ENCODE measurements at regions not wholly inside any gene's neighbourhood (a gene's known extent, or its start where the extent isn't known, plus 50 kb on each side); places are given as distances from the start of the nearest gene placed in this dataset.
"Not testable (repeated sequence)": the region's sequence is repeated elsewhere in the genome, so short reads cannot be mapped to it uniquely, and the experiment has no call there.

GRCh38 chr5:164255598-164256213 lies 750.3 kb downstream of the MAT2B start:
- DNase-seq (ENCODE audit: low read depth in 4 of 4, low spot score in 1 of 4): no peak

DNA sequence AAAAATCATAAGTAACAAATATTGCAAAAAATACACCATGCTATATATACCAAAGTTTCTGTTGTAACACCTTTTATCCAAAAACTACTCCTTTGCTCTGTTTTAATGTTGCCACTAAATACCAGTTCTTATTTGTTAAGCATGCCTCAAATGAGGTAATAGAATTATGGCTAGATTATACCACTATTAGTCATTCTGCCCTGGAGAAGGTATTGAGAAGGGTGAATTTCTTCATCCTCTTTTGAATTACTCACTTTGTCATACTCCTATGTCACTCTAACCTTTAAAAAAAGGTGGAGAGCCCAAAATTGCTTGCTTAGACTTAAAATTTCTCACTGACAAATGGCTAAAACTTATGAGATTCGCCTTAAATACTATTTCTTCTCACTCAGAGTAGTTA lies 750.9 kb downstream of the MAT2B start:
- no peak for DNase-seq (ENCODE audit: low read depth in 4 of 4, low spot score in 1 of 4)

DNA sequence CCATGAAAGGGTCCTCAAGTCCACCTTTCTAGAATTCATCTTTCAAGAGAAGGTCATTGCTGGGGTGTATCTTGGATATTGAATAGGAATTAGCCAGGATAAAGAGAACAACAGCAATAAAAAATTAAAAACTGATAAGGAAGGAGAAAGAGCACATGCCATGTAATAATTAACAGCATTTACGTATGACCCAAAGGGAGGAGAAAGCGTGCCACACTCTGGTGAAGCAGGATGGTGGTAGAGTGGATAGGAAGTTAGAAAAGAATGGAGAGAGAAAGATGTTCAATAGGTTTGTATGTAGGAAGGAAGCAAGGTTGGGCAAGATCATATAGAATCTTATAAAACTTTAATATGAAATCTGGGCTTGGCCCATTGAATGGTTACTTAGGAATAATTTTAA lies 751.5 kb downstream of the MAT2B start:
- DNase-seq (ENCODE audit: low read depth in 4 of 4, low spot score in 1 of 4): no peak

DNA sequence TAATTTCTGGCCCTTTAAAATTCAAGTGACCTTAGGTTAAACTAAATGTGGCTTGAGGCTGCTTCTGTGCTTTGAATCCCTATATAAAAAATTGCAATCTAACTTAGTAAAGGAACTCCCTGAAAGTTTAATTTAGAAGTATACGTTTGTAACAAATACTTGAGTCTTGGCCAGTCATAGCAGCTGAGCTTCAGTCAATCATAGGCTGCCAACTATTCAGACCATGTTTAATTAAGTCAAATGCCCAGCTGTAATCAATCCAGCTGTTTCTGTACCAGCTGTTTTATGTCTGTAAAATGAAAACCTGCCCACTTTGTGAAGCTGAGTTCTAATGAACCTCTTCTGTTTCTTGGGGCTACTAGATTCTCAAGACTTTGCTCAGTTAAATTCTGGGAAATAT lies 760.1 kb downstream of the MAT2B start:
- DNase-seq (ENCODE audit: low read depth in 4 of 4, low spot score in 1 of 4): no peak

GRCh38 chr5:164266571-164266970 lies 761.2 kb downstream of the MAT2B start:
- no peak for DNase-seq (ENCODE audit: low read depth in 4 of 4, low spot score in 1 of 4)

DNA sequence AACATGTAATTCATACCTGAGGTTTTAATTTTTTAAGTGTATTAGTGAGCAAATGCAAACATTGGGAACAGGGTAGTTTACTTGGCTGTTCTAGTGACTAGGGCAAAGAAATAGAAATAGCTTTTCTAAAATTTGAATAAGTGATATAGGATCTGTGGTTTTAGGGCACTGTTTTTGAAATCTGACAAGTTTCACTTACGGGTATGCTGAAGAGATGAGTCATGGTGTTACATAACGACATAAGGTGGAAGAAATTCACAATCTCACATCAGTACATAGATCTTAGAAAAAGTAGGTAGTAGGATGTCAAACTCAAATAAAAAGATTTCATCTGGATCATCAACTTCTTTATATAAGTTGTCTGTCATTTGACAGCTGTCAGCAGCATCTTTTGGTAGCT lies 772.3 kb downstream of the MAT2B start:
- no peak for DNase-seq (ENCODE audit: low read depth in 4 of 4, low spot score in 1 of 4)

DNA sequence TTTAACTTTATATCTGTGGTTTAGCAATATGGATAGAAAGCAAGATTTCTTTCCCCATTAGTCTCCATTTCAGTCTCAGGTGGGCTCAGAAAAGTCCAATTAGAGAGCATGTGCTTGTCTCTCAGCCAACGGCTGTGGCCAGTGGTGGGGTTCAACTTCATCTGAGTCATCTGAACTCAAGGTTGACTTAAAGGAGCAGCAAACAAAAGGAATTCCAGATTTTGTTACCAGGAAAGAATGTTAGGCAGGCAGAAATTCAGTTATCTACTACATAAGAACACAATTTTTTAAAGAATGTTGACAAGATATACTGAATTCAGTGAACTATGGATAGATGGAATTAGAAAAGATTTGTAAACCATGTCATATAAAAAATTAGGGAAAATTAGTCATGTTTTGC lies 784.1 kb downstream of the MAT2B start:
- no peak for DNase-seq (ENCODE audit: low read depth in 4 of 4, low spot score in 1 of 4)

DNA sequence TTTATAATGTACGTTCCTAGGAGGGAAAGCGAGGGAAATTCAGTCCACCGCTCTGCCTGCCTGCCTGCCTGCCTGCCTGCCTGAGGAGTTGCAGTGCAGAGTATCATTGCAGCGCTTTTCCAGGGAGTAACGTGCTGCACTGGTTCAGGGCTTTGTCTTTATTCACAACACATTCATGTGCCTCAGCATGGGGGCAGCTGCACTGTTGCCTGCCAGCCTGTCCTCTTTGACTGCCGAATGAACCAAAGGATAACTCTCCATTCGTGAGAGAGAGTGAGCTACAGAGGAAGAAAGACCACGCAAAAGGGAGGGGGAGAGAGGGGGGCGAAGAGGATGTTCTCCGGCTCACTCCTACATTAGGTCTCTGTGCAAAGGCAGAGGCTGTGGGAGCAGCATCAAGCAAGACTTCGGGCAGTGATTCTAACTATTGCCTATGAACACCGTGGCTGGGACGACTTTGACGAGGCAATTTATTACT lies 791.2 kb downstream of the MAT2B start:
- no peak for DNase-seq (ENCODE audit: low read depth in 4 of 4, low spot score in 1 of 4)

- no peak for DNase-seq (ENCODE audit: low read depth in 4 of 4, low spot score in 1 of 4)
These were observed 792.7 kb downstream of the MAT2B start for GRCh38 chr5:164298165-164298564.

DNA sequence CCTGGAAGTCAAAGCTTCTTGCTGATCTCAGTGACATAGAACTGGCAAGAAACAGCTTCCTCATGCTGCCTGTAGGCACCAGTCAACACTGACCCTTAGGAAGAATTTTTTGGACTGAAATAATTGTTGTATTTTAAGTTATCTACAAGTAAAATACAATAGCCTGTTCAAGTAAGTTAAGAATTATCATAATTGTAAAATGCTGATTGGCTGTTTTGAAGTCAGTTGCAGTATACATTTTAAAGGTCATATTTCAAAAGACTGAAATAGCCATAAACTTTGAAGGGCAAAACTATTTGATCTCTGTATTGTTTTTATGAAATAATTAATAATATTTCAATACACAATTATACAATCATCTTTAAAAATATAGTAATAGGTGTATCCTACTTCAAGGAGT lies 794.9 kb downstream of the MAT2B start:
- DNase-seq (ENCODE audit: low read depth in 4 of 4, low spot score in 1 of 4): no peak

DNA sequence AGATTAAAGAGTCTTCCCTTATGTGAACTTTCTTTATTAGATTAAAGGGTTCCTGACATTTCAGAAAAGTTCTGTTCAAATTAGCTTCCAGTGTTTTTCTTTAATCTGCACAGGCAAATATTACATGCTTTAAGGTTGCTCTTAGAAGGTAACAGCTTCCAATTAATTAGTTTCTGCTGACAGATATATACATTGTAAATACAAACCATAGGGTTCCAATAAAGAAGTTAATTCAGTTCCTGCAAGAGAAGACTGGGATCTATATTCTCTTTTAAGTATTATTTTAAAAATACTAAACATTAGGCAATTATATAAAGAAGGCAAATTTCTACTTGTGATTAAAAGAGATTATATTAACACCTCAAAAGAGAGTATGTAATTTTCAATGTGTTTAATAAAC lies 795.7 kb downstream of the MAT2B start:
- no peak for DNase-seq (ENCODE audit: low read depth in 4 of 4, low spot score in 1 of 4)

GRCh38 chr5:164301708-164302107 lies 796.3 kb downstream of the MAT2B start:
- no peak for DNase-seq (ENCODE audit: low read depth in 4 of 4, low spot score in 1 of 4)

DNA sequence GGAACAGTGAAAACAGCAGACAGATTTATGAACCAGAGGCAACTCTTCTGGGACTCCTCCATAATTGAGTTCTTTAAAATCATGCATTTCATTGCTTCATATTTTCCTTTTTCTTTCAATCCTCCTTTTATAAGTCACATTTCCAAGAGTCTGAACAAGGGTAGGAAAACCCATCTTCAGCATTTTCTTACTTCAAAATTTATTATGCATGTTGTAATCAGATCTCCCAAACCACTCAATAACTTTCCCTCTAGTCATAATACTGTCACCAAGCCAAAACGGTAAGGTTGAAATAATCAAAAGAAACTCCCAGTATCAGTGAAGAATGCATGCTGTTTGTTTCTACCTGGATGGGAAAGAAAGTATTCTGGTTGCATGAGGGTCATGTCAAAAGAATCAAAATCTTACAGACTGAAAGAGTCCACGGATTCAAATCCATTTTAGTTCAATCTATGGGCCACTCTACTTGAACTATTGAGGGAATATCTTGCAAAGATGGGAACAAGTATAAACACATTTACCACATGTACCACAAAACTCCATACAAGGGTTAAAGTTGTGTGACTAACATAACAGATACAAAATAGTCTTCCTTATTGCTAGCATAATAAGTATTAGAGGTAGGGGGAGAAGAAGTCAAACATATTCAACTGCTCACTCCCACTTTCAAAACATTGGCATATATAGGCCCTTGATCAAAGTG lies 797.3 kb downstream of the MAT2B start:
- no peak for DNase-seq (ENCODE audit: low read depth in 4 of 4, low spot score in 1 of 4)

DNA sequence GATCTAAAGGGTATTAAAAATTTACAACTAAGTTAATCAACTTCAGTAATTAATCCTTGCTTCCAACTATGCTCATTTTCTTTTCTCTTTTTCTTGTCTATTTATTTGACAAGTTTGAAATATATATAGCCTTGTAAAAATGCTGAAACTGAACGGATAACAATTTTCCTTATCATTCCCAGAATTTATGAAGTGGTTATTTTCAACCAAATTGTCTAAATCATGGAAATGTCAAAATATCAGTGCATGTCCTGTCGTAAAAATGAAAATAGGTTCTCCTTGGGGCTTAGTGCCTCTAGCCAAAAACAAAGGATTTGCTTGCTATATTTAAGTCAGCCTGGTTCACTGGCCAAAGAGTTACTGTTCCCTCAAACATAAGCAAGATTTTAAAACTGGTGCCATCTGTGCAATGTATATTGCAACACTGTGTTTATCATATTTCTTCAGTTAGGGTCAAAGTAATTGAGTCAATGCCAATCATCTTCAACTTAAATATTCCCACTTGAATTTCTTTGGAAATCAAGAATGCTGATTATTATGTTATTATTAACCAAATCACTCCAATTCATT lies 798.3 kb downstream of the MAT2B start:
- DNase-seq (ENCODE audit: low read depth in 4 of 4, low spot score in 1 of 4): no peak

DNA sequence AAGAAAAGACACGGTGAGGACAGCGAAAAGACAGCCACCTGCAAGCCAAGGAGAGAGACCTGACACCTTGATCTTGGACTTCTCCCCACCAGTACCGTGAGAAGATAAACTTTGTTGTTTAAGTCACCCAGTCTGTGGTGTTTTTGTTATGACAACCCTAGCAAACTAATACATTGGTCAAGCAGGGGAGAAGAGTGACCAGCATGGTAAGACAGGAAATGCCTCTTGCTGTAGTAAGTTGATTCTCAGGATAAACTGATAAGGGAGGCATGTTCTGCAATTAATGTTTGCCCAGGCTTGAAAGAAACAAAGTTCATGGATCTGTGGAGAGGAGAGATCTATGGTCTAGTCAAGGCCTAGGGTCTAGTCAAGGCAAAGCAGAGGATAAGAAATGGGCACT lies 801.2 kb downstream of the MAT2B start:
- DNase-seq (ENCODE audit: low read depth in 4 of 4, low spot score in 1 of 4): no peak

GRCh38 chr5:164312801-164313200 lies 807.4 kb downstream of the MAT2B start:
- no peak for DNase-seq (ENCODE audit: low read depth in 4 of 4, low spot score in 1 of 4)

DNA sequence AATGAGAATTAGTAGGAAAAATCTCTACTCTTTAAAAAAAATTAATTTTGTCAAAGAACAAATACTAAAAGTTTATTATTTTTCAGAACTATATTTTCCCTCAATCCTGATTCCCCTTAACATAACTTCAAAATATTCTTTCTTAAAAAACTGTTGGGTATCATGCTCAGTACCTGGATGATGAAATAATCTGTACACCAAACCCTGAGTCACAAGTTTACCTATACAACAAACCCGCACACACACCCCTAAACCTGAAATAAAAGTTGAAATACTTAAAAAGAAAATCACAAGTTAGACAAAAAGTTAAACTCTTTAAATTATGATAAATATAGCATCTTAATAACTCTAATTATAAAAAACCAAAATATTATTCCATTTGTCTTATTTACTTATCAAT lies 812.3 kb downstream of the MAT2B start:
- DNase-seq (ENCODE audit: low read depth in 4 of 4, low spot score in 1 of 4): no peak

GRCh38 chr5:164319161-164319560 lies 813.7 kb downstream of the MAT2B start:
- DNase-seq (ENCODE audit: low read depth in 4 of 4, low spot score in 1 of 4): no peak

DNA sequence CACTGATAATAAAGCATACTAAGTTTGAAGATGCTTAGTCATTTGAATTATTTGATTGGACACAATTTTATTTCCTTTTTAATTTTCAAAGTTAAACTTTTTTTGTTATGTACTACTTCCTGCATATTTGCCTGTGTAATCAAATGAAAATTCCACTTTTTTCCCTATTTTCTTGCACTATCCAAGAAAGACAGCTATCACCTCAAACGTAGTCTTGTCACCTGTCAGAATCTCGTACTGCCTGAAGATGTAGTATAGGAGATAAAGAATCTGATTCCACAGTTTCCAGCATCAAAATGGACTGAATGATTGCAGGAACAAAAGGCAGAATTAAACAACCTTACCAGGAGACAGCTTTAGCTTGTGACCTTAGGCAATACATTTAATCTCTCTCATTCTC lies 818.8 kb downstream of the MAT2B start:
- DNase-seq (ENCODE audit: low read depth in 4 of 4, low spot score in 1 of 4): no peak

GRCh38 chr5:164326219-164326618 lies 820.8 kb downstream of the MAT2B start:
- DNase-seq (ENCODE audit: low read depth in 4 of 4, low spot score in 1 of 4): no peak

- DNase-seq (ENCODE audit: low read depth in 4 of 4, low spot score in 1 of 4): not testable (repeated sequence)
These were observed 821.7 kb downstream of the MAT2B start for GRCh38 chr5:164327166-164327565.

DNA sequence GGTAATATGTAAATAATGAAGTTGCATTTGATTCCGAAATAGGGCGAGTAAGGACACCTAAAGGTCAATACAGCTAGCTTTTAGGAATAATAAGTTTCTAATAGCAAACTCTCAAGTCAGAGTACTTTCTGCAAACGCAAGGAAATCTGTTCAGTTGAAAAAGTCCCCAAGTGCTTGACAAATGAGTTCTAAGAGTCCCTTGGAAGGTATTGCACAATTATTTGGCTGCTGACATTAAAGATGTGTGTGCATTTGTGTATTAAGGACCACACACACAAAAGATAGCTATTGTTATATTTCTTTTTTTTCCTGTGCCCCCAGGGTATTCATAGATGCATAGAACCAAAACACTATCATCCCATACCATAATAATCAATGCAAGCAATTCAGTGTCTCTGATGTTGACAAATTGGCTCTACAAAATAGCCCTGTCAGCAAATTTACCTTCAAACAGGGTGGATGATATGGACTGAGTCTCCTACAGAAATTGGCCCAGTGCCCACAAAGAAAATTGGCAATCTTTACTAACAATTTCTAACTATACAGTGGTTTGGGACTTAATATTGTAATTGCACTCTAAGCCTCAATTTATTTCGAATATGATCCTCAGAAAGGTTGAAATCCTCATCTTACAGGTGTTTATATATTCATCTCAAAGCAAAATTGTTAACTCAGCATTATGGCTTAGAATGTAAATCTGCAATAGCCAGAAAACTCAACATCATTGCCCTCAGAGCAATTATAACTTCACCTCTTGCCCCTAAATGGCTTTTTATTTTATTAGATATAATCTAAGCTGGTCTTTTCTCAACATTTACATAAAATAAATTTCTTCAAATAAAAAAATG lies 827.2 kb downstream of the MAT2B start:
- no peak for DNase-seq (ENCODE audit: low read depth in 4 of 4, low spot score in 1 of 4)
